ENCODE measurements at regions not wholly inside any gene's neighbourhood (a gene's known extent, or its start where the extent isn't known, plus 50 kb on each side); places are given as distances from the start of the nearest gene placed in this dataset.

DNA sequence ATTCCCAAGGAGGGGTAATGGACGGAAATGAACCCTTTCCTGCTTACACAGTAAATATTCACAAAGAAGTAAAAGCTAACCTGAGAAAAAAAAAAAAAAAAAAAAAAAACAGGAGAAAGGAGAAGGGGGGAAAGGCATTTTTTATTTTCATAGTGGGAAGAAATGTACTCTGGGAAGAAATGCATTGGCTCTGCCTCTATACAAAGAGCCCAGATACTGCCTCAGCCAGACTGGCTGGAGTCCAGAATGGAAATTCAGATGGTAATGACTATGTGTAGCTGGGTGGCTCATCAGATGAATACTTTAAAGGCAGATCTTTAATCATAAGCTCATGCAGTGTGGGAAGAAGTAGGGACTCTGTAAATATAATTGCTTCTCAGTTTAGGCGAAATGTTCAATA is 124.9 kb upstream of the ZNF608 start:
- Histone ChIP-seq H3K9ac (ENCODE audit: low read depth in 1 of 2, low read length in 2 of 2) (no peak overlapping the region), H3K4me1 (ENCODE audit: control insufficient read depth in 4 of 4, insufficient read depth in 4 of 4, low read length in 3 of 4) (peaks cover 0 to 3% (median 0%) of the 10 kb centered on the region in 4 donors), H3K36me3 (ENCODE audit: control insufficient read depth in 4 of 4, insufficient read depth in 3 of 4, low read depth in 1 of 4, low read length in 3 of 4) (no peaks in the 10 kb centered on the region), H3K4me3 (ENCODE audit: low read depth in 1 of 3, low read length in 3 of 3) (no peak overlapping the region), H3K27ac (ENCODE audit: low read depth in 1 of 2, low read length in 2 of 2) (no peak overlapping the region), H3K27me3 (ENCODE audit: control insufficient read depth in 4 of 4, insufficient read depth in 4 of 4, low read length in 3 of 4) (no peaks in the 10 kb centered on the region), H3K9me3 (ENCODE audit: control insufficient read depth in 4 of 4, low read length in 3 of 4) (no peaks in the 10 kb centered on the region)
- DNase-seq (ENCODE audit: low spot score): no peak
- TF ChIP-seq GABPA (IDR thresholded peaks at IDR 0.05 in 1 of 2, conservative IDR thresholded peaks at IDR 0.05 in 1 of 2): no peak
- TF ChIP-seq RXRA (IDR thresholded peaks at IDR 0.05): no peak
- TF ChIP-seq ZBTB33 (IDR thresholded peaks at IDR 0.05): no peak
- no peak for TF ChIP-seq HNF4G (IDR thresholded peaks at IDR 0.05)
- TF ChIP-seq FOXA1 (IDR thresholded peaks at IDR 0.05): no peak
- no peak for TF ChIP-seq JUND (IDR thresholded peaks at IDR 0.05)
- no peak for TF ChIP-seq CTCF (IDR thresholded peaks at IDR 0.05; ENCODE audit: low read depth, low read length, missing input control)
- no peak for TF ChIP-seq RAD21 (IDR thresholded peaks at IDR 0.05)
- no peak for TF ChIP-seq TAF1 (conservative IDR thresholded peaks at IDR 0.05)
- TF ChIP-seq, protein P1, sequence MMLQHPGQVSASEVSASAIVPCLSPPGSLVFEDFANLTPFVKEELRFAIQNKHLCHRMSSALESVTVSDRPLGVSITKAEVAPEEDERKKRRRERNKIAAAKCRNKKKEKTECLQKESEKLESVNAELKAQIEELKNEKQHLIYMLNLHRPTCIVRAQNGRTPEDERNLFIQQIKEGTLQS (IDR thresholded peaks at IDR 0.05): no peak
- no peak for TF ChIP-seq HNF4A (conservative IDR thresholded peaks at IDR 0.05)
- no peak for TF ChIP-seq YY1 (IDR thresholded peaks at IDR 0.05)
- TF ChIP-seq FOXA2 (IDR thresholded peaks at IDR 0.05): no peak
- 97% methylated on average over 2 of the region's 2 CpGs for WGBS

GRCh38 chr5:124872086-124872485 is 125.6 kb upstream of the ZNF608 start:
- no peak overlapping the region for H3K27ac ChIP-seq (ENCODE audit: low read depth in 1 of 2, low read length in 2 of 2)
- H3K4me3 ChIP-seq (ENCODE audit: low read depth in 1 of 3, low read length in 3 of 3): no peak overlapping the region
- no peaks in the 10 kb centered on the region for H3K27me3 ChIP-seq (ENCODE audit: control insufficient read depth in 4 of 4, insufficient read depth in 4 of 4, low read length in 3 of 4)
- TF ChIP-seq RXRA (IDR thresholded peaks at IDR 0.05) (no peak), FOXA2 (IDR thresholded peaks at IDR 0.05) (no peak)
- no peaks in the 10 kb centered on the region for H3K9me3 ChIP-seq (ENCODE audit: control insufficient read depth in 4 of 4, low read length in 3 of 4)
- WGBS: 96% methylated on average over 5 of the region's 5 CpGs
- peaks cover 0 to 2% (median 0%) of the 10 kb centered on the region in 4 donors for H3K4me1 ChIP-seq (ENCODE audit: control insufficient read depth in 4 of 4, insufficient read depth in 4 of 4, low read length in 3 of 4)
- H3K9ac ChIP-seq (ENCODE audit: low read depth in 1 of 2, low read length in 2 of 2): no peak overlapping the region
- no peak for DNase-seq (ENCODE audit: low spot score)
- H3K36me3 ChIP-seq (ENCODE audit: control insufficient read depth in 4 of 4, insufficient read depth in 3 of 4, low read depth in 1 of 4, low read length in 3 of 4): no peaks in the 10 kb centered on the region

- Histone ChIP-seq H3K36me3 (ENCODE audit: control insufficient read depth in 4 of 4, insufficient read depth in 3 of 4, low read depth in 1 of 4, low read length in 3 of 4) (no peaks in the 10 kb centered on the region), H3K4me3 (ENCODE audit: low read depth in 1 of 3, low read length in 3 of 3) (no peak overlapping the region), H3K4me1 (ENCODE audit: control insufficient read depth in 4 of 4, insufficient read depth in 4 of 4, low read length in 3 of 4) (no peaks in the 10 kb centered on the region), H3K27ac (ENCODE audit: low read depth in 1 of 2, low read length in 2 of 2) (no peak overlapping the region), H3K27me3 (ENCODE audit: control insufficient read depth in 4 of 4, insufficient read depth in 4 of 4, low read length in 3 of 4) (no peaks in the 10 kb centered on the region), H3K9me3 (ENCODE audit: control insufficient read depth in 4 of 4, low read length in 3 of 4) (no peaks in the 10 kb centered on the region), H3K9ac (ENCODE audit: low read depth in 1 of 2, low read length in 2 of 2) (no peak overlapping the region)
- no peak for DNase-seq (ENCODE audit: low spot score)
- 70% methylated on average over 2 of the region's 2 CpGs for WGBS
- TF ChIP-seq CTCF (IDR thresholded peaks at IDR 0.05; ENCODE audit: low read depth, low read length, missing input control): no peak
- TF ChIP-seq FOXA2 (IDR thresholded peaks at IDR 0.05): no peak
- no peak for TF ChIP-seq HNF4G (IDR thresholded peaks at IDR 0.05)
- no peak for TF ChIP-seq GABPA (IDR thresholded peaks at IDR 0.05 in 1 of 2, conservative IDR thresholded peaks at IDR 0.05 in 1 of 2)
- TF ChIP-seq RXRA (IDR thresholded peaks at IDR 0.05): no peak
- TF ChIP-seq NR2F2 (IDR thresholded peaks at IDR 0.05): no peak
- no peak for TF ChIP-seq TAF1 (conservative IDR thresholded peaks at IDR 0.05)
- no peak for TF ChIP-seq HNF4A (conservative IDR thresholded peaks at IDR 0.05)
- no peak for TF ChIP-seq FOXA1 (IDR thresholded peaks at IDR 0.05)
- no peak for TF ChIP-seq RAD21 (IDR thresholded peaks at IDR 0.05)
- no peak for TF ChIP-seq ZBTB33 (IDR thresholded peaks at IDR 0.05)
- no peak for TF ChIP-seq REST (IDR thresholded peaks at IDR 0.05)
Measured at GRCh38 chr5:124872615-124873014, 126.2 kb upstream of the ZNF608 start.

Data from liver (tissue), 8 donors.